GM23338 (cell line): ENCODE measurements at regions not wholly inside any gene's neighbourhood (a gene's known extent, or its start where the extent isn't known, plus 50 kb on each side); places are given as distances from the start of the nearest gene placed in this dataset.

Experiments
- ATAC-seq: fragments of 200-7000 bp; cut with Tn5 transposase; 3 replicates; pipeline ENCODE4 v1.9.1; 2020
- DNase-seq: peaks from one replicate; pipeline ENCODE4 v3.0.0-alpha.2; 2015; ENCODE audit warnings: low spot score
- H2AFZ ChIP-seq: fragments of 200-600 bp; sonication (generic); 2 replicates; pipeline ENCODE4 v1.8.0; 2016; ENCODE audit warnings: antibody characterized with exemption, mild to moderate bottlenecking, moderate library complexity
- H3F3A ChIP-seq: fragments of 200-600 bp; sonication (generic); replicated peaks from 2 replicates; pipeline ENCODE4 v1.8.0; 2017; ENCODE audit warnings: antibody characterized with exemption, mixed run types, low read depth
- H3K27ac ChIP-seq: fragments of 200-600 bp; sonication (generic); 2 replicates; pipeline ENCODE4 v1.6.1; 2016; ENCODE audit warnings: low read depth
- H3K27me3 ChIP-seq: fragments of 200-600 bp; sonication (generic); 2 replicates; pipeline ENCODE4 v1.8.0; 2016; ENCODE audit warnings: mild to moderate bottlenecking, mixed run types, moderate library complexity; ENCODE audit not compliant: insufficient read depth
- H3K36me3 ChIP-seq: fragments of 200-600 bp; sonication (generic); 2 replicates; pipeline ENCODE4 v1.8.0; 2016; ENCODE audit warnings: mild to moderate bottlenecking; ENCODE audit not compliant: insufficient read depth
- H3K4me1 ChIP-seq: fragments of 200-600 bp; sonication (generic); 2 replicates; pipeline ENCODE4 v1.8.0; 2016; ENCODE audit warnings: mild to moderate bottlenecking, moderate library complexity; ENCODE audit not compliant: insufficient read depth
- H3K4me2 ChIP-seq: fragments of 200-600 bp; sonication (generic); 2 replicates; pipeline ENCODE4 v1.7.1; 2017; ENCODE audit warnings: mixed run types
- H3K4me3 ChIP-seq: fragments of 200-600 bp; sonication (generic); 2 replicates; pipeline ENCODE4 v1.6.1; 2016; ENCODE audit warnings: mixed run types
- H3K79me2 ChIP-seq: fragments of 200-600 bp; sonication (generic); replicated peaks from 2 replicates; pipeline ENCODE4 v1.8.0; 2017; ENCODE audit warnings: mild to moderate bottlenecking; ENCODE audit not compliant: insufficient read depth
- H3K9me2 ChIP-seq: fragments of 200-600 bp; sonication (generic); 2 replicates; pipeline ENCODE4 v1.8.0; 2017; ENCODE audit not compliant: insufficient read depth
- H4K20me1 ChIP-seq: fragments of 200-600 bp; sonication (generic); replicated peaks from 2 replicates; pipeline ENCODE4 v1.8.0; 2017; ENCODE audit warnings: mild to moderate bottlenecking; ENCODE audit not compliant: insufficient read depth
- H3K27ac Mint-ChIP-seq: 2 replicates; pipeline ENCODE4 v1.8.0; 2020; ENCODE audit warnings: inconsistent platforms, mild to moderate bottlenecking, moderate library complexity, mixed read lengths
- H3K27me3 Mint-ChIP-seq: 3 replicates; pipeline ENCODE4 v1.8.0; 2022; ENCODE audit warnings: low read depth, mild to moderate bottlenecking, moderate library complexity, mixed read lengths, inconsistent platforms; ENCODE audit not compliant: insufficient read depth, poor library complexity
- H3K36me3 Mint-ChIP-seq: 3 replicates; pipeline ENCODE4 v1.8.0; 2021; ENCODE audit warnings: low read depth, mild to moderate bottlenecking, inconsistent platforms, moderate library complexity, mixed read lengths
- H3K4me1 Mint-ChIP-seq: 3 replicates; pipeline ENCODE4 v1.8.0; 2020; ENCODE audit warnings: mild to moderate bottlenecking, inconsistent platforms, mixed read lengths
- H3K4me3 Mint-ChIP-seq: 3 replicates; pipeline ENCODE4 v1.8.0; 2021; ENCODE audit warnings: moderate library complexity, mild to moderate bottlenecking, inconsistent platforms, mixed read lengths
- H3K9me3 Mint-ChIP-seq: 3 replicates; pipeline ENCODE4 v1.8.0; 2020; ENCODE audit warnings: moderate library complexity, mild to moderate bottlenecking, inconsistent platforms, mixed read lengths
- CREB1 ChIP-seq: fragments of 250-450 bp; sonication (Bioruptor Pico); IDR thresholded peaks from 2 replicates; pipeline ENCODE4 v1.5.0; 2020; ENCODE audit warnings: low read depth, mild to moderate bottlenecking, moderate library complexity
- CTCF ChIP-seq, 2 experiments: fragments of 200-600 bp in 1 of 2; sonication (generic) in 1 of 2; conservative IDR thresholded peaks; 2 replicates each; pipeline versions ENCODE4 v1.5.1 to v1.6.1; 2016 to 2017; ENCODE audit warnings: antibody characterized with exemption in 2 of 2, low read depth in 2 of 2, mild to moderate bottlenecking in 2 of 2, moderate library complexity in 1 of 2
- ETS1 ChIP-seq: IDR thresholded peaks from 2 replicates; pipeline ENCODE4 v1.6.1; 2016; ENCODE audit warnings: antibody characterized with exemption
- EZH2 ChIP-seq: fragments of 200-600 bp; sonication (generic); IDR thresholded peaks from one replicate; pipeline ENCODE4 v1.8.0; 2017; ENCODE audit warnings: antibody characterized with exemption, mild to moderate bottlenecking, low read depth; ENCODE audit not compliant: unreplicated experiment
- EZH2phosphoT487 ChIP-seq: fragments of 200-600 bp; sonication (generic); IDR thresholded peaks from one replicate; pipeline ENCODE4 v1.8.1; 2018; ENCODE audit warnings: antibody characterized with exemption; ENCODE audit not compliant: unreplicated experiment
- JUNB ChIP-seq: IDR thresholded peaks from one replicate; pipeline ENCODE4 v1.6.1; 2016; ENCODE audit warnings: antibody characterized with exemption; ENCODE audit not compliant: unreplicated experiment
- NANOG ChIP-seq: IDR thresholded peaks from 2 replicates; pipeline ENCODE4 v1.6.1; 2016; ENCODE audit warnings: antibody characterized with exemption, borderline replicate concordance
- POLR2AphosphoS5 ChIP-seq: IDR thresholded peaks from 2 replicates; pipeline ENCODE4 v1.6.1; 2016; ENCODE audit warnings: antibody characterized with exemption, low read depth
- REST ChIP-seq: IDR thresholded peaks from one replicate; pipeline ENCODE4 v1.6.1; 2018; ENCODE audit warnings: antibody characterized with exemption; ENCODE audit not compliant: unreplicated experiment
- STAT1 ChIP-seq: IDR thresholded peaks from one replicate; pipeline ENCODE4 v1.6.1; 2016; ENCODE audit warnings: antibody characterized with exemption; ENCODE audit not compliant: unreplicated experiment
- ZNF114 ChIP-seq: fragments of 250-450 bp; sonication (Bioruptor Pico); IDR thresholded peaks from 2 replicates; pipeline ENCODE4 v1.5.0; 2020; ENCODE audit warnings: mild to moderate bottlenecking, moderate library complexity
- ZNF331 ChIP-seq: fragments of 250-450 bp; sonication (Bioruptor Pico); IDR thresholded peaks from 2 replicates; pipeline ENCODE4 v1.5.0; 2020; ENCODE audit warnings: low read depth, mild to moderate bottlenecking, moderate library complexity
- ZNF462 ChIP-seq: fragments of 250-450 bp; sonication (Bioruptor Pico); IDR thresholded peaks from 2 replicates; pipeline ENCODE4 v1.5.0; 2020; ENCODE audit warnings: mild to moderate bottlenecking, moderate library complexity

GRCh38 chr17:14776791-14777190 lies 475.9 kb downstream of the HS3ST3B1 start:
- ATAC-seq (no peak), DNase-seq (no peak)
- H3K27ac Mint-ChIP-seq = no peak overlapping the region
- peaks cover 3% of the 10 kb centered on the region; the same call in 2 of the 3 replicates for H3K36me3 Mint-ChIP-seq
- Histone ChIP-seq H4K20me1 (no peaks in the 10 kb centered on the region), H3K9me2 (peaks cover 5% of the 10 kb centered on the region; the same call in 1 of the 2 replicates), H3F3A (no peaks in the 10 kb centered on the region), H3K79me2 (no peaks in the 10 kb centered on the region), H3K36me3 (no peaks in the 10 kb centered on the region), H2AFZ (0 out of 2 replicates have a peak overlapping the region, but pooled peaks have one; percentile 52), H3K4me2 (no peak overlapping the region), H3K4me1 (peaks cover 36% of the 10 kb centered on the region), H3K27me3 (no peaks in the 10 kb centered on the region), H3K27ac (no peak overlapping the region), H3K4me3 (no peak overlapping the region)
- H3K4me1 Mint-ChIP-seq = peaks cover 35% of the 10 kb centered on the region
- no peak overlapping the region for H3K4me3 Mint-ChIP-seq
- H3K9me3 Mint-ChIP-seq = peaks cover 4% of the 10 kb centered on the region; the same call in 1 of the 3 replicates
- TF ChIP-seq ZNF114 (CRISPR knock-in tag) = no peak
- TF ChIP-seq REST = no peak
- no peak for TF ChIP-seq CTCF (conservative IDR thresholded peaks at IDR 0.05; ENCODE audit: low read depth in 2 of 2)
- no peak for TF ChIP-seq JUNB
- TF ChIP-seq ETS1 = no peak
- no peak for TF ChIP-seq EZH2phosphoT487
- TF ChIP-seq EZH2 = no peak
- TF ChIP-seq CREB1 (CRISPR knock-in tag) = no peak
- TF ChIP-seq ZNF462 (CRISPR knock-in tag) = no peak
- no peak for TF ChIP-seq STAT1
- no peak for TF ChIP-seq ZNF331 (CRISPR knock-in tag)
- no peak for TF ChIP-seq POLR2AphosphoS5
- no peak for TF ChIP-seq NANOG
- no peaks in the 10 kb centered on the region for H3K27me3 Mint-ChIP-seq
